IMR-90 (cell line): ENCODE measurements at regions not wholly inside any gene's neighbourhood (a gene's known extent, or its start where the extent isn't known, plus 50 kb on each side); places are given as distances from the start of the nearest gene placed in this dataset.

Experiments used
- ATAC-seq: fragments of 200-7000 bp; cut with Tn5 transposase; 2 replicates; pipeline ENCODE4 v1.9.1; 2020; ENCODE audit warnings: low read depth, mild to moderate bottlenecking, moderate library complexity
- BruUV-seq: library from RNA; stranded (reverse); fragments of 400-500 nt; replicated peaks from 2 replicates; lab custom pipeline; 2021; lab: Mats Ljungman, UMichigan
- CTCF ChIA-PET: fragments of 300-600 bp; formaldehyde crosslinking; extraction: SDS; loops from one replicate; lab custom pipeline; 2021; ENCODE audit warnings: antibody characterized with exemption; lab: Yijun Ruan, JAX
- POLR2A ChIA-PET: fragments of 300-600 bp; sonication (Branson Sonifier 250); formaldehyde crosslinking; loops from one replicate; lab custom pipeline; 2022; ENCODE audit warnings: antibody characterized with exemption; ENCODE audit not compliant: unreplicated experiment; lab: Charles Lee
- DNase-seq: peaks from one replicate; pipeline ENCODE4 v3.0.0; 2013
- H2AFZ ChIP-seq: replicated peaks from 2 replicates; pipeline ENCODE3; 2013; ENCODE audit warnings: low read length, mild to moderate bottlenecking; ENCODE audit not compliant: poor library complexity
- H2AK5ac ChIP-seq: 2 replicates; pipeline ENCODE4 v1.6.1; 2013; ENCODE audit warnings: low read depth, low read length, inconsistent platforms
- H2AK9ac ChIP-seq: replicated peaks from 2 replicates; pipeline ENCODE3; 2013; ENCODE audit warnings: mild to moderate bottlenecking, low read depth, low read length, moderate library complexity; ENCODE audit not compliant: poor library complexity
- H2BK120ac ChIP-seq: 2 replicates; pipeline ENCODE4 v1.6.1; 2013; ENCODE audit warnings: low read depth, low read length, inconsistent platforms
- H2BK15ac ChIP-seq: 3 replicates; pipeline ENCODE4 v1.6.1; 2013; ENCODE audit warnings: low read depth, low read length, inconsistent platforms
- H2BK20ac ChIP-seq: 2 replicates; pipeline ENCODE4 v1.6.1; 2013; ENCODE audit warnings: low read depth, mild to moderate bottlenecking, inconsistent platforms, low read length, moderate library complexity
- H2BK5ac ChIP-seq: 2 replicates; pipeline ENCODE4 v1.6.1; 2013; ENCODE audit warnings: mild to moderate bottlenecking, low read depth, low read length, inconsistent platforms; ENCODE audit not compliant: poor library complexity, severe bottlenecking
- H3K14ac ChIP-seq: replicated peaks from 2 replicates; pipeline ENCODE4 v1.6.1; 2013; ENCODE audit warnings: low read depth, low read length, inconsistent platforms
- H3K18ac ChIP-seq: 2 replicates; pipeline ENCODE4 v1.6.1; 2013; ENCODE audit warnings: low read depth, low read length, control low read depth
- H3K23ac ChIP-seq: 2 replicates; pipeline ENCODE4 v1.6.1; 2013; ENCODE audit warnings: low read depth, low read length, inconsistent platforms
- H3K27ac ChIP-seq: 2 replicates; pipeline ENCODE4 v1.5.1; 2013; ENCODE audit warnings: mild to moderate bottlenecking, control low read depth, low read length; ENCODE audit not compliant: insufficient read depth
- H3K27me3 ChIP-seq: 2 replicates; pipeline ENCODE4 v1.6.1; 2013; ENCODE audit warnings: low read length; ENCODE audit not compliant: control insufficient read depth, insufficient read depth
- H3K36me3 ChIP-seq: 2 replicates; pipeline ENCODE4 v1.6.1; 2013; ENCODE audit warnings: low read length, mixed read lengths; ENCODE audit not compliant: control insufficient read depth, insufficient read depth
- H3K4ac ChIP-seq: 2 replicates; pipeline ENCODE4 v1.6.1; 2013; ENCODE audit warnings: low read depth, low read length, inconsistent platforms
- H3K4me1 ChIP-seq: 2 replicates; pipeline ENCODE4 v1.6.1; 2013; ENCODE audit warnings: low read length, mixed read lengths; ENCODE audit not compliant: control insufficient read depth, insufficient read depth
- H3K4me2 ChIP-seq: 2 replicates; pipeline ENCODE4 v1.6.1; 2013; ENCODE audit warnings: low read depth, mild to moderate bottlenecking, control low read depth, low read length, moderate library complexity
- H3K4me3 ChIP-seq: 2 replicates; pipeline ENCODE4 v1.5.1; 2013; ENCODE audit warnings: low read depth, mild to moderate bottlenecking, control low read depth, low read length, moderate library complexity; ENCODE audit not compliant: insufficient read depth
- H3K56ac ChIP-seq: 2 replicates; pipeline ENCODE4 v1.6.1; 2013; ENCODE audit warnings: low read length, inconsistent platforms; ENCODE audit not compliant: insufficient read depth; ENCODE audit errors: extremely low read depth
- H3K79me1 ChIP-seq, 2 experiments: 2 replicates each; pipeline ENCODE4 v1.6.1; 2013; ENCODE audit warnings: low read length in 2 of 2, inconsistent platforms in 1 of 2, low read depth in 1 of 2
- H3K9ac ChIP-seq: 2 replicates; pipeline ENCODE4 v1.6.1; 2013; ENCODE audit warnings: low read depth, low read length, control low read depth
- H3K9me1 ChIP-seq: 2 replicates; pipeline ENCODE4 v1.6.1; 2013; ENCODE audit warnings: low read length, inconsistent platforms; ENCODE audit not compliant: insufficient read depth
- H3K9me3 ChIP-seq: 2 replicates; pipeline ENCODE4 v1.6.1; 2013; ENCODE audit warnings: low read length; ENCODE audit not compliant: control insufficient read depth, insufficient read depth
- H4K20me1 ChIP-seq: 2 replicates; pipeline ENCODE4 v1.6.1; 2013; ENCODE audit warnings: low read length, inconsistent platforms; ENCODE audit not compliant: insufficient read depth
- H4K5ac ChIP-seq: 2 replicates; pipeline ENCODE4 v1.6.1; 2013; ENCODE audit warnings: mild to moderate bottlenecking, low read depth, low read length, control low read depth
- H4K8ac ChIP-seq, 2 experiments: 2 replicates each; pipeline ENCODE4 v1.6.1; 2013; ENCODE audit warnings: low read depth in 2 of 2, low read length in 2 of 2, control low read depth in 1 of 2, inconsistent platforms in 1 of 2
- H4K91ac ChIP-seq: 2 replicates; pipeline ENCODE4 v1.6.1; 2013; ENCODE audit warnings: low read depth, low read length, inconsistent platforms; ENCODE audit not compliant: insufficient read depth
- BHLHE40 ChIP-seq: fragments of 150-350 bp; IDR thresholded peaks from 2 replicates; pipeline ENCODE4 v1.6.1; 2016; ENCODE audit warnings: mild to moderate bottlenecking, low read depth, low read length
- CHD1 ChIP-seq: IDR thresholded peaks from 2 replicates; pipeline ENCODE4 v1.6.1; 2012; ENCODE audit warnings: low read depth, low read length, improper control_type of control experiment
- ELK1 ChIP-seq: fragments of 150-350 bp; IDR thresholded peaks from 2 replicates; pipeline ENCODE4 v1.6.1; 2016; ENCODE audit warnings: low read depth, mild to moderate bottlenecking, low read length, moderate library complexity, borderline replicate concordance
- FOS ChIP-seq: fragments of 150-350 bp; IDR thresholded peaks from 2 replicates; pipeline ENCODE4 v1.6.1; 2016; ENCODE audit warnings: low read depth, low read length
- MXI1 ChIP-seq: IDR thresholded peaks from 2 replicates; pipeline ENCODE4 v1.6.1; 2012; ENCODE audit warnings: low read depth, mild to moderate bottlenecking, low read length, moderate library complexity, borderline replicate concordance
- NFE2L2 ChIP-seq: fragments of 150-350 bp; IDR thresholded peaks from 2 replicates; pipeline ENCODE4 v1.6.1; 2016; ENCODE audit warnings: low read depth, mild to moderate bottlenecking, low read length
- RAD21 ChIP-seq: IDR thresholded peaks from 2 replicates; pipeline ENCODE4 v1.6.1; 2012; ENCODE audit warnings: low read length, improper control_type of control experiment
- RCOR1 ChIP-seq: IDR thresholded peaks from 2 replicates; pipeline ENCODE4 v1.6.1; 2012; ENCODE audit warnings: mild to moderate bottlenecking, low read length, improper control_type of control experiment; ENCODE audit not compliant: insufficient replicate concordance
- SMC3 ChIP-seq: fragments of 150-350 bp; IDR thresholded peaks from 2 replicates; pipeline ENCODE4 v1.6.1; 2016; ENCODE audit warnings: low read depth, mild to moderate bottlenecking, antibody characterized with exemption, low read length, moderate library complexity
- WGBS, 2 experiments: methylation state at CpG; one replicate each; pipeline versions ENCODE4 v1.1.5 to v1.1.7; 2013; ENCODE audit warnings: missing lambda C conversion rate in 2 of 2; ENCODE audit not compliant: insufficient read length in 1 of 2; ENCODE audit errors: extremely low coverage in 2 of 2; 5-methylcytosine and 5-hydroxymethylcytosine counted together
- dilution Hi-C: fragments of 300-500 bp; cut with HindIII; formaldehyde crosslinking; loops from one replicate; pipeline ENCODE4 v1.14.3; 2018; ENCODE audit warnings: low sequenced_read_pairs; ENCODE audit not compliant: unreplicated experiment
- in situ Hi-C: fragments of 300-500 bp; cut with MboI; formaldehyde crosslinking; loops from 3 replicates; pipeline ENCODE4 v1.14.3; 2019; ENCODE audit warnings: low sequenced_read_pairs, inconsistent platforms, mixed read lengths
- intact Hi-C: fragments of 100-400 bp; cut with micrococcal nuclease; formaldehyde crosslinking; loops from 2 replicates; pipeline ENCODE4 v1.10.0; 2022
- TF ChIP-seq, protein P1 (sequence below): fragments of 150-350 bp; IDR thresholded peaks from 2 replicates; pipeline ENCODE4 v1.6.1; 2017; ENCODE audit warnings: mild to moderate bottlenecking, antibody characterized with exemption, low read length, low read depth

DNA sequence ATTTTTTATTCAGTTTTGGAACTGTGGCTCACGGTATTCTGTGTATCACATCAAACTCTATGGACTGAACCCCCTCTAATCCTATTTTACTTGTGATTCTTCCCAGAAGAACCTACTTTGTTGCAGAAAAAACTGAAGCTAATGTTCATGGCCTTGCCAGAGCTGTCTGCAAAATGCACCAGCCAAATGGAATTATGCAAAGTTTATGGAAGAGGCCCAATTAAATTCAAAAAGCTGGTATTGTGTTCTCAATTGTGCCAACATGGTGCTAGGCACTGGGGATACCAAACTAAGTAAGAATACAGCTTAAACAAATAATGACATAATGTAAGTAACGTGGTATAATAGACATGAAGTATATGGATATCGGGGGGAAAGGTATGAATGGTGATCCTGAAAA is 273.8 kb upstream of the DUSP10 start:
- no peak for DNase-seq
- Histone ChIP-seq H4K91ac (no peak overlapping the region), H3K36me3 (no peaks in the 10 kb centered on the region), H4K20me1 (no peaks in the 10 kb centered on the region), H3K9ac (no peak overlapping the region), H3K18ac (no peak overlapping the region), H2BK5ac (no peak overlapping the region), H3K4me2 (no peak overlapping the region), H4K5ac (no peak overlapping the region), H3K27me3 (no peaks in the 10 kb centered on the region), H3K9me1 (no peaks in the 10 kb centered on the region), H4K8ac (no peak overlapping the region), H3K4me1 (no peaks in the 10 kb centered on the region), H2BK20ac (no peak overlapping the region), H3K14ac (no peak overlapping the region), H3K79me1 (no peaks in the 10 kb centered on the region), H2AFZ (no peak overlapping the region), H2AK9ac (no peak overlapping the region), H3K56ac (no peak overlapping the region), H3K9me3 (peaks cover 4% of the 10 kb centered on the region), H2BK15ac (no peak overlapping the region), H3K27ac (no peak overlapping the region), H3K23ac (no peak overlapping the region), H3K4me3 (no peak overlapping the region), H2AK5ac (no peak overlapping the region), H3K4ac (no peak overlapping the region), H2BK120ac (no peak overlapping the region)
- 100% methylated on average over 2 of the region's 3 CpGs for WGBS, 2 experiments
- TF ChIP-seq, protein P1, sequence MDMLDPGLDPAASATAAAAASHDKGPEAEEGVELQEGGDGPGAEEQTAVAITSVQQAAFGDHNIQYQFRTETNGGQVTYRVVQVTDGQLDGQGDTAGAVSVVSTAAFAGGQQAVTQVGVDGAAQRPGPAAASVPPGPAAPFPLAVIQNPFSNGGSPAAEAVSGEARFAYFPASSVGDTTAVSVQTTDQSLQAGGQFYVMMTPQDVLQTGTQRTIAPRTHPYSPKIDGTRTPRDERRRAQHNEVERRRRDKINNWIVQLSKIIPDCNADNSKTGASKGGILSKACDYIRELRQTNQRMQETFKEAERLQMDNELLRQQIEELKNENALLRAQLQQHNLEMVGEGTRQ = no peak
- no peak for TF ChIP-seq MXI1
- no peak for TF ChIP-seq CHD1
- no peak for TF ChIP-seq RAD21
- no peak for TF ChIP-seq ELK1
- no peak for TF ChIP-seq FOS
- TF ChIP-seq RCOR1 = no peak
- TF ChIP-seq BHLHE40 = no peak
- TF ChIP-seq SMC3 = no peak
- no peak for TF ChIP-seq NFE2L2
- in situ Hi-C loops = no loop called here
- CTCF ChIA-PET = no interaction called here
- POLR2A ChIA-PET = no interaction called here
- dilution Hi-C loops = no loop called here
- ATAC-seq = no peak
- intact Hi-C loops = no loop called here
- no TSS peak for BruUV-seq
